HuH-7.5 (cell line): ENCODE measurements at regions not wholly inside any gene's neighbourhood (a gene's known extent, or its start where the extent isn't known, plus 50 kb on each side); places are given as distances from the start of the nearest gene placed in this dataset.
"Not testable (repeated sequence)": the region's sequence is repeated elsewhere in the genome, so short reads cannot be mapped to it uniquely, and the experiment has no call there.

ENCODE experiments used
- DNase-seq: peaks from one replicate; pipeline ENCODE4 v3.0.0; 2011; ENCODE audit warnings: low spot score

DNA sequence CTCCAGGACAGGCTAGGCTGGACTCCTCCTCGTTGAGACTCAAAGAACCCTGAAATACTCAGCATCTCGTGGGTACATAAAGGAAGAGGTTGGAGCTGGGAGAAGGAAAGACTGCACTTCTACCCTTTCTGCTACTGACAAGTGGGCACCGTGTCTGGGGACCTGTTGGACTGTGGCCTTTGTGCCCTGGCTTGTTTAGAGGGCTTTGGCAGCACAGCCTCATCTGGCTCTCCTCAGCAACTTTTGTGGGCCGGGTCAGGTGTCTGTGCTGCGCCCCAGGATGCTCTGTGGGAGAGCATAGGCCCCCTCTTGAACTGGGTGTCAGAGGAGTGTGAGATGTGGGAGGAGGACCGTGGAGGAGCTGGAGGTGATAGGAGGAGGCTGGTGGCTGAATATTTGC lies 142.4 kb downstream of the FCRL5 start:
- DNase-seq = no peak

DNA sequence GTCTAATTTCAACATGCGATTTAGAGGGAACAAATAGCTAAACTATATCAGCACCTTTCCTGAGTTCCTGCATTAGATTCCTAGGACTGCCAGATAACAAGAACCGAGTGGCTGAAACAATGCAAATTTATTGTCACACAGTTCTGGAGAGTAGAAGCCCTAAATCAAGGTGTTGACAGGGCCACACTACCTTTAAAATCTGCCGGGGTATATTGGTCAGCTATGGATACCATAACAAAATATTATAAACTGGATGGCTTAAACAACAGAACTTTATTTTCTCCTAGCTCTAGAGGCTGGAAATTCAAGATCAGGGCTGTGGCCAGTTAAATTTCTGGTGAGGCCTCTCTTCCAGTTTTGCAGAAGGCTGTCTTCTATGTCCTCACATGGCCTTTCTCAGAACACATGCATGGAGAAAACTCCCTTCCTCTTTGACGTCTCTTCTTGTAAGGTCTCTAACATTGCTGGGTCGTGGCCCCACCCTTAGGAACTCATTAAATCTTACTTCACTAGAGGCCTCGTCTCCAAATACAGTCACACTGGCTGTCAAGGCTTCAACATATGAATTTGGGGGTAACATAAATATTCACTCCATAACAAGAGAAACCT lies 144.3 kb downstream of the FCRL5 start:
- no peak for DNase-seq

DNA sequence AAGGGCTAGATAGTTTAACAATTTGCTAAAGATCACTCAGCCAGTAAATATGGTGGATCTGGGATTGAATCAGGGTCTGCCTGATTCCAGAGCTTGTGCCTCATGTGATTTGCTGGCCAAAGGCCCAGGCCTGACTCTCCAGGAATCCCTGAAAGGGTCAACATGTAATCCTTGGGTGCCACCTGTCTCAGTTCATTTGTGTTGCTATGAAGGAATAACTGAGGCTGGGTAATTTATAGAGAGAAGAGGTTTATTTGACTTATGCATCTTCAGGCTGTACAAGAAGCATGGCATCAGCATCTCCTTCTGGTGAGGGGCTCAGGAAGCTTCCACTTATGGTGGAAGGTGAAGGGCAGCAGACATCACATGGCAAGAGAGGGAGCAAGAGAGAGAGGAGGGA lies 144.9 kb downstream of the FCRL5 start:
- DNase-seq = no peak

DNA sequence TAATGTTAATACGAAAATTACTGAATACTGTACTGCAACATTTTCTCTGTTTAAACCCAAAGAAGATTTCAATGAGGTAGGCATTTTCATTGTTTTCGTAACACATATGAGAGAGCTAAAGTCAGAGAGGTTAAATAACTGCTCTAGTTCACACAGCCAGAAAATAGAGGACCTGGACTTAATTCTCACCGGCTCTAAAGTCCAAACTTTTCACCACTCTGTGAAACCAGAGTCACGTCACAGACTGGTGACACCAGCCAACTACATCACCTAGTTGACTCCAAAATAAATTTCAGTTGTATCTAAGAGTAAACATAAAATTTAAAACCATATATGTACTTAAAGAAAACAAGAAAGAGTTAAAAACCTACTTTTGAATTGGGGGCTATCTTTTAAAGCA lies 146.7 kb downstream of the FCRL5 start:
- DNase-seq = no peak

DNA sequence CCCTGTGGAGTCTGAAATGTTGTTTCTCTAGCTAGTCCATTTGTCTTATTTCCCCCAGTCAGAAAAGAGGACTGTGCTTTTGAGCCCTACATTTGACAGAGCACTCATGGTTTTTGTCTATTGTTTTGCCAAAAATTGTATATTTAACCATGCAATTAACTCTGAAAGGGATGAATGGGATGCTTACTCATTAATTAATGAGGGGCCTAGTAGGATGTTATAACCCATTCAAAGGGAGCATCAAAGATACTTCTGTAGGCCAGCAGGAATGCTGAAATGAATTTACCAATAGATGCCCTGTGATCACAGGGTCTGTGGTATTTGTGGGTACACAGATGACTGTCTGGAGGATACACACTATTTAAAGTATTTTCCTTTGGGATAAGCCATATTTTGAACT lies 147.7 kb downstream of the FCRL5 start:
- no peak for DNase-seq

DNA sequence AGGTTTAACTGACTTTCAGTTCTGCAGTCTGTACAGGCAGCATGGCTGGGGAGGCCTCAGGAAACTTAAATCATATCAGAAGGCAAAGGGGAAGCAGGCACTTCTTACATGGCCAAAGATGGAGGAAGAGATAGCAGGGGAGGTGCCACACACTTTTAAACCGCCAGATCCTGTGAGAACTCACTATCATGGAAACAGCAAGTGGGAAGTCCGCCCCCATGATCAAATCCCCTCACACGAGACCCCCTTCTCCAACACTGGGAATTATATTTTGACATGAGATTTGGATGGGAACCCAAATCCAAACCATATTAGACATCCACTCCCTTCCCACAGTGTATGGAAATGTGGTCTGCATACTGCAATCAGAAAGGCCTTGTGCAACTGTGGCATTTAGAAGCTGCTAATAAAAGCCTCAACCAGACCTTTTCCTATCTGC lies 148.2 kb downstream of the FCRL5 start:
- DNase-seq = no peak

DNA sequence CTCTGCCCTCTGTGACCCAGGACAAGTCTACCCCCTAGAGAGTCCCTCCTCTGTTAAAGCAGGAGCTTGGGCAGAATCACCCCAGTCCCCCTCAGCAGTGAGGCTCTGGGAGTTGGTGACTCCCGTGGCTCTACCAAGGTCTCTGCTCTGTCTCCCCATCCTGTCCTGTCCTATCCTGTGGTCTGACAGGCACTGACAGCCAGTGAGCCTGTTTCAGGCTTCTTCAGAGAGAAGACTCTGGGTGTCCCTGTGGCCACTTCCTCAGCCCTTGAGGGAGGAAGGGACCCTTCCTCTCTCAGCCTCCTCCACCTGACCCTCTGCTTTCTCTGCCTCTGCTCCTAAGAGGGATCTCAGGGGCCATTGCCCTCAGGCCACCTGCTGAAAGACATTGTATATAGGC lies 148.7 kb downstream of the FCRL5 start:
- no peak for DNase-seq

DNA sequence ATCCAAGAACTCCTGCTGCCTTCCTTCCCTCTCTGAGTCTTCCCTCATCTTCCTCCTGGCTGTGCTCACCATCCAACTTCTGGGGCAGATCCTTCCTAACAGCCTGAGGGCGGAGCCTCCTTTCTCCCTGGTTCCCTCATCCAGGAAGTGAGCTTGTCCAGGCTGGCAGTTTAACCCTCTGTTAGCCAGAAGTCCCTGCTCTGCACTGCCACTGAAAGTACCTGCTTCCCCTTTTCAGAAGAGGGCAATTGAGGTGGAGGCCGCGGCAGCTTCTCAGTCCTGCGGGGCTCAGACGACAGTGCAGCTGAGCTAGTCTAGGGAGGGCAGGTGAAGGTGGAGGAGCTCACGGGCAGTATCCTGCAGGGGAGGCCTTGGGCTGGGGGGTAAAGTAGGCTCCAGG lies 149.1 kb downstream of the FCRL5 start:
- no peak for DNase-seq

DNA sequence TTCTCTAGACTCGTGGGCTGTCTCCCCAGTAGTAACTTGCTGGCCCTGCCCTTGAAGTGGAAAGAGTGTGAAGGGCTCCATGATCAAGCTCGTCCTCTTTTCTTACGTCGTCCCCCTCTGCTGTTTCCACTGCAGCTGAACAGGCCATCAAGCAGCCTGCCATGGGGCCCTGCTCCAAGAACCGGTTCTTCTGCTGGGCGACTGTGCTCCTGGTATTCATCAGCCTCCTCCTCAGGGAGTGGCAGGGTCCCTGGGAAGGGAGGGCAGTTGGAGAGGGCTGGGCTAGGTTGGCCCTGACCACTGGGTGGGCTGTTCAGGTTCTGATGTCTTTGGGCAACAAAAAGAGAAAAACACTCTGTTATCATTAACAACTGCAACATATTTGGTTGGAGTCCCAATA lies 151.5 kb downstream of the FCRL5 start:
- DNase-seq = no peak

DNA sequence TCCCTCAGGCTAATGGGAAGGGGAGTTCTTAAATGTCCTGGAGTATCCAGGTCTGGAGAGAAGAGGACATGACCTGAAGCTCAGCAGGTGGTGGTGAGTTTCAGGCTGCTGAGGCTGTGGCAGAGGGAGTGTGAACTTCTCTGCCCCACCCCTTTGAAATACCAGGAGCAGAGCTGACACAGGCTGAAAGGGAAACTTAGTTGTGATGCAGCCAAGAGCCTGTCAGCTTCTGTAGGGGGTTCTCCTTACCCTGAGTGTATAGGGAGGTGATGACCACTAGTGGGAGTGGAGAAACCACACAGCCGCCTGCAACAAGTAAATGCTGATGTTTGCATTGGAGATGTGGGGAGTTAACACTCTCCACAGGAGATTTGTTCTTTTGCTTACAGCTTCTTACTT lies 152.3 kb downstream of the FCRL5 start:
- DNase-seq = no peak

DNA sequence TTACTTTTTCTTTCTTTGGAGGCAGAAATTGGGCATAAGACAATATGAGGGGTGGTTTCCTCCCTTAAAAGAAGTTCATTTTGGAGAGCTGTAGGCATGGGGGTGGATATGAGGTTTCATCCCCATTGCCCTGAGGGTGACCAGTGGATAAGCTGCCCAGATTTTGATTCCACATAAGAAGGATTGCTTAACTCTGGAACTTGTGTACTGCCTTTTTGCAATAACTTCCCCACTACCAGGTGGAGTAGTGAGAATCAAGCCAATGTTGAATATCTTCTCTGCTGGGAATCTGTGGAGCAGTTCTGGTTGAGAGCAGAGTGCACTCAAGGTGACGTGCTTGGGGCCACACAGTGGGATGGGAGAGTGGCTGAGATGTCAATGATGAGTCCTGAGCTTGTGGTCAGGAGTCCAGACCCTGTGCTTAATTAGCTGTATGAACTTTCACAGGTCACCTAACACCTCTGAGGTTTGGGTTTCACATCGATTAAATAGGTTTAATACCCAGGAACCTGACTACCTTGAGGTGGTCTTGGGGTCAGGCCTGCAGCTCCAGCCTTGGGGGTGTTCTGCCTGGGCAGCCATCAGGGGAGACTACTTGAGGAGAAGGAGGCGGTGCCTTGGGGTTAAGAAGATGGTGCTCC lies 152.9 kb downstream of the FCRL5 start:
- DNase-seq = no peak

DNA sequence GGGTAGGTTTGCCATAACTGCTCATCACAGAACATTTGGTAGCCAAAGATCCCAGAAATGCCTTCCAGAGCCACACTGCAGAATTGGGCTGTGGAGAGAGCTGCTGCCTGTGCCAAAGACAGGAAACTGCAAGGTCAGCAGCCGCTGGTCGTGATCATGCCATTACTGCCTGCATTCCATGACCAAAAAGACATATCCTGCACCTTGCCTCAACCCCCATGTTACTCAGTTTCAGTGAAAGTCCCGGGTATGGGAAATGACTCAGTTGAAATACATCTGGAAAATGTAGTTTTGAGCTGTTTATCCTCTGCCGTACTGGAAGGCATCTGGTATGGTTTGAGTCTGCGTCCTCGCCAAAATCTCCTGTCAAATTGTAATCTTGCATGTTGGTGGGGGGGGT lies 161.7 kb downstream of the FCRL5 start:
- DNase-seq = no peak

DNA sequence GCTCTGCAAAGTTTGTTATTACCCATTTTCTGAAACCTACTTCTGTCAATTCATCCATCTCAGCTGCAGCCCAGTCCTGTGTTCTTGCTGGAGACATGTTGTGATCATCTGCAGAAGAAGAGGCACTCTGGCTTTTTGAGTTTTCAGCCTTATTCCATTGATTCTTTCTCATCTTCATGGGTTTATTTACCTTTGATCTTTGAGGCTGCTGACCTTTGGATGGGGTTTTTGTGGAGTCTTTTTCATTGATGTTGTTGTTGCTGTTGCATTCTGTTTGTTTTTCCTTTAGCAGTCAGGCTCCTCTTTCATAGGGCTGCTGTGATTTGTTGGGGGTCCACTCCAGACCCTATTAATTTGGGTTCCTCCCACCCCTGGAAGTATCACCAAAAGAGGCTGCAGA lies 164.3 kb downstream of the FCRL5 start:
- no peak for DNase-seq

DNA sequence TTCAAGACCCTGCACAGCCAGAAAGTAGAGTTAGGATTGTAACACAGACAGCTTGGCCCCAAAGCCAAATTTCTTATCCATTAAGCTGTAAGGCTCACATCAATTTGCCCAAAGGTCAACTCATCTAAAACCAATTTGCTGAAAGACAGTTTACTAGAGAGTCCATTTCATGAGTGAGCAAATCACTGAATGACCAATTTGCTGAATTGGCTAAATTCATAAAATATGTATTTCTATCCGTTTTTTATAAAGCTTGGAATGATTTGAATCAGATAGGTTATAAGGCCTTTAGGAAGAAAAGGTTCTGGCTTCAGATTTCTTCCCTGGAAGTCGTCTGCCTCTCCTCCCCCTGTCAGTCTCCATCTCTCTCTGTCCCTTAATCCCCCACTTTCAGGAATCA lies 168.1 kb downstream of the FCRL5 start:
- DNase-seq = no peak

DNA sequence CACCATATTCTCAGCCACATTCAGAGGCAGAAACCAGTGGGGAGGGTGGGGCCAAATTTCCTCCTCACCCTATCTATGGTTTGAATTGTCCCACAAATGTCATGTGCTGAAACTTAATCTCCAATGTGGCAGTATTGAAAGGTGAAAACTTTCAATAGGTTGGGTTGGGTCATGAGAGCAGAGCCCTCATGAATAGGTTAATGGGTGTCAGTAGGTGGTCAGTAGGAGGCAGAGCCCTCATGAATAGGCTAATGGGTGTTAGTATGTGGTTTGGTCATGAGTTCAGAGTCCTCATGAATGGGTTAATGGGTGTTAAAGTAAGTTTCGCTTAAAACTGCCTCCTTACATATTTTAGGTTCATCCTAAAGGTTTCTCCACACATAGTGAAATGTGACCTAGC lies 170.0 kb downstream of the FCRL5 start:
- no peak for DNase-seq

DNA sequence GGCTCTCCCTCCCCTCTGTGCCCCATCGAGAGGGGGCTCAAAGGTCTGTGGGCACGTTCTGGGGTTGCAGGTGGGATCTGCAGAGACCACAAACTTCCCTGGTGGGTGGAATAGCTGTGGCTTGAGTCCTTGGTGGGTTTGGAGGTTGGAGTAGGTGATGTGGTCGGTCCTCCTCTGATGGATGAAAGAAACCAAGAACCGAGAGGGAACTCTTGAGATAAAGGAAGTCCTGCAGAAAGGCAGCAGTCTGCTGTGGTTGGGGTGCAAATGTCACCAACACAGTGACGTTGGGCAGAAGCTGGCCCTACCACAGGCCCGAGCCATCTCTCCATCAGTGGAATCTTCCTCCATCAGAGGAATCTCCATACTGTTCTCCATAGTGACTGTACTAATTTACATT lies 171.8 kb downstream of the FCRL5 start:
- no peak for DNase-seq

DNA sequence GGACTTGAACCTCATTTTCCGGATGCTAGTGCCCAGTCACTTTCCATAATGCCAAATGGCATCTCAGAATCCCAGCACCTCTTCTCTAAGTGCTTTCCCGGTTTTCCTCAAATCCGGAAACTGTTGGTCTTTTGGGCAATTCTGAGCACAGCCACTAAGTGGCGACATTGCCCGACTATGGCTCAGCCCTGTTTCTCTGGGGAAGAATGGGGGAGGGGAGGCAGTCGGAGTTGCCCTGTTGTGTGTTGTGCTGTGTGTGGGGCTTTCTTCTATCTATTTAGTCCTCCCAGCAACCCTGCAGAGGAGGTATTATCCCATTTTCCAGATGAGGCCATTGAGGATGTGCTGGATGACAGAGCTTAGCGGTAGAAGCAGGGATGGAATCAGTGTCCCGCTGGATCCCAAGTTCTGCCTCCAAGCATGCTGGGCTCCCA lies 175.0 kb downstream of the FCRL5 start:
- DNase-seq = not testable (repeated sequence)

DNA sequence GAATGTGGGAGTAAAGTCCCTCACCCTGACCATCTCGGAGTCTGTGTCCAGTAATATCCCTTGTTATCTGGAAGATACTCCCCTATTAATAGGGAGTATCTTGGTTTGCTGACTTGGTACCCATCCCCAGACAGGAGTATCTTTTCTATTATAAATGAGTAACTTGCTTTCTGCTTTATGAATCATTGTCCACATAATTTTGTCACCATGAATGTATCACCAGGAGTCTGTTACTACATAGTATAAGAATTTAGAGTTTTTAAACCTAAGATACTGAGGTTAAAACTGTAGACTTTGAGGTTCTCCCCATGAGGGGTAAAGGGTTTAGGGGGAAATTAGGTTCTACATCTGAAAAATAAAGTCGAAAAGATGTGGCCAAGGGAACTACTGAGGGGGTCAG lies 175.6 kb downstream of the FCRL5 start:
- no peak for DNase-seq

DNA sequence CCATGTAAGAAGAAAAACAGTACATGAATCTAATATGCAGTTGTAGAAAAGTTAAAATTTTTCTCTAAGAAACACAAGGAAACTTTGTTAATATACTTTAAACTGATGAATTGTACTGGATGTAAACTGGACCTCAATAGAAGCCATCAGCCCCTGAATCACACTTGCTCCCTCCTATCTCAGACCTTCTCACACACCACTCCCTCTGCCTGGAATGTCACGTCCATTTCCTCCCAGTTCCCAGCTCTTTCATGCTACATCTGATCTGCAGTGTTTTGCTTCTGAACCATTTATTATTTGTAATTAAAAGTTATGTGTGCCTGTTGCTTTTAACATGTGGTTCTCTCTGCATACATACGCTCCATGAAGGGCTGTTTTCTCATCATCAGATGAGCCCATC lies 180.0 kb downstream of the FCRL5 start:
- DNase-seq = not testable (repeated sequence)

DNA sequence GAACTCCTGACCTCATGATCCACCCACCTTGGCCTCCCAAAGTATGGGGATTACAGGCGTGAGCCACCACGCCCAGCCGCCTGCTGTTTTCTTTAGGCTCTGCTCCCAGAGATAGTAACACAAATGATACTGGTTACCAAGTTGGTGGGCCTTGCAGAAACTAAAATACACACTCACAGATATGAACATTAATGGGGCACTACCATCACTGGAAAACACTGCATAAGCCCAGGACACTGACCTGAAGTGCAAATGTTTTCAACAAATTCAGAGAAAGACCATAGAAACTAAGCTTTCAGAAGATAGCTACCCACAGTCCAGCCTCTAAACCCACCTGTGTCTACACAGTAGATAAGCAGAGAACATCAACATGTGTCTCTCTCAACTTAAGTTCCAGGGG lies 180.5 kb downstream of the FCRL5 start:
- no peak for DNase-seq

DNA sequence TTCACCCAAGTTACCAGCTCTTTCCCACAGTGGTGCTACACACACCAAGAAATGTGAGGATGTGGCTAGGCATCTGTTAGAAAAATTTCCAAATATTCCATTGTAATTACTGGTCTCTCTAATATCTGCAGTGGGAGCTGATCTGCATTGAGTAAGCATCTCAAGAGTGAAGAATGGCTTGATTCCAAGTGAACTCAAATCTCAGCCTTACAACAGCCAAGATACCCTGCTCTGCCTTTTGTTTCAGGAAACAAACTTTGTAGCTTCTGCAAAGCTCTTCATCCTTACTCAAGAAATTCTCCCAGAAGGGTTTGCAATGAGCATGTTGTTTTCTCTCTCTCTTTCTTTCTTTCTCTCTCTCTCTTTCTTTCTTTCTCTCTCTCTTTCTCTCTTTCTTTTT lies 181.1 kb downstream of the FCRL5 start:
- no peak for DNase-seq

DNA sequence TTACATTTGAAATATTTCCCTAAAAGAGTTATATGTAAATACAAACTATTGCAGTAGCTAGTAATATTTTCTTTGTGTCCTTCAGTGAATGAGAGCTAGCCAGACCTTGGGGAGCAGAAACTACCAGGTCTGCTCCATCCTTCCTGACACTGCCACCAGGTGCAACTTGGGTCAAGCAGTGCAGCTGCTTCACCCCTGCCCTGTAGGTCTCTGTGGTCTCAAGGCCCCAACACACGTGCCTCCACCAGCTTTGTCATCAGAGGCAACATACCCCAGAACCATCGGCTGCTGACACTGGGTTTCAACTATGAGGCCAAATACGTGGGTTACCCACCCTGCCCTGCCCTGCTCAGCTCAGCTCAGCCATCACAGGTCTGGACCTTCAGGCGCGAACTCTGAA lies 181.6 kb downstream of the FCRL5 start:
- no peak for DNase-seq

DNA sequence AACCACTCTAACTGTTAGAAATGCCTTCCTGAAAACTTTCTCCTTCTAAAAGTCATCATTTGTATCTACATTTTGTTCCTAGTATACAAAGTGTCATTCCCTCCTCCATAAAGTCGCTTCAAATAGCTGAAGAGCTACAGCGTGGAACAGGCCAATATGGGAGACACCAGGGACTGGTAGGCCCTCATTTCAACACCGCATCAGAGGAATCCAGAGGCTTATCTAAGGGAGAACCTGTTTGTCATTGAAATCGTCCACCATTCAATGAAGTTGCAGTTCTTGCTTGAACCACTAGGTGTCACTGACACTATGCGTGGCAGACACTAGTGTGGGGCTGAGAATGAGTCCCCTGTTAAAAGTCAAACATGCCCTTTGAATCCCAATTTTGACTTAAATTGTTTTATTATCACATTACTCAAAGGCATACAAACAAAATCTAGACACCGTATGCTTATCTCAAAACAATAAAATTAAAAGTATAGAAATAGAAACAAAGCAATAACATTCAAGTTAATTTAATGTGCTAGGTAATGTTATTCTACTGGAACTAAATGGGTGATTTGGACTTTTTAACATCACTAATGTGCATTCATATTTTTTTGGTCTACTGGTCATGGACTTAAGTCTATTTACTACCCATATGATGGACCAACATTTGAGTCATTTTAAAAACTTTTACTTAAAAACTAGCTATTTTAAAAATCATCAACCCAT lies 182.3 kb downstream of the FCRL5 start:
- DNase-seq = peak; percentile 33

DNA sequence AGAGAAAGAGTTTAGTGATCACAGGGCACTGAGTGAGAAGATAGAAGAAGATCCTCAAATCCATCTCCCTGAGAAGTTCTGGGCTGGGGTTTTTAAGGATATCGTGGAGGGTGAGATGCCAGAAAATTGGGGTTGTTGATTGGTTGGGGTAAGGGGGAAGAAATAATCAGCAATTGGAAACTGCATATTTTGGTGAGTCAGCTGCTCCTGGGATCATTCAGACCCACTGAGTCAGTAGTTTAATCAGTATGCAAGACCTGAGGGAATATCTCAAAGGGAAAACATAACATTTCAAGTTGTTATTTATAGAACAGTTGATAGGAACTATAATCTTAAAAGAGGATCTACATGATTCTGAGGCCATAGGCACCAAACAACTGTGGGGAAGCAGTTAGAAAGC lies 183.4 kb downstream of the FCRL5 start:
- not testable (repeated sequence) for DNase-seq
